ENCODE measurements at regions not wholly inside any gene's neighbourhood (a gene's known extent, or its start where the extent isn't known, plus 50 kb on each side); places are given as distances from the start of the nearest gene placed in this dataset.

DNA sequence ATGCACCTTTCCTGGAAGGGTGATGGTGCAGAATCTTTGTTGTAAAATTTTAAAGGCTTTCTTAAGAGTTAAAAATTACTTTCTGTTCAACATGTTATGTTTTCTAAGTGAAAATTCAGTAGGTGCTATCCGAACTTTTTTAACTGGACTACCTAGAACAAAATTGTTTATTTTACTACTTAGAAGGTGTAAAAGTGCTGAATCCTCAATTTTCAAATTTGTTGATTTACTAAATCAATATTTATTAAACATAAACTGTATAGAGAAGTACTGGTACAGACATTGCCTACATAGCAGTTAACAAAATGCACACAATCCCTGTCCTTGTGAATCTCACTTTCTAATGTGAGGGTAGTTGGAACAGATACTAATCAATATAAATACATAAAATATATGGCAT lies 277.5 kb downstream of the CTH start:
- Histone ChIP-seq H3K9me3 (ENCODE audit: low read length) (no peaks in the 10 kb centered on the region), H3K79me2 (ENCODE audit: insufficient read depth, low read length) (no peaks in the 10 kb centered on the region), H4K20me1 (ENCODE audit: insufficient read depth, low read length) (no peaks in the 10 kb centered on the region), H3K36me3 (replicated peaks in 1 of 2; ENCODE audit: control insufficient read depth in 1 of 2, insufficient read depth in 2 of 2, low read length in 2 of 2) (no peaks in the 10 kb centered on the region), H3K27me3 (ENCODE audit: control insufficient read depth in 1 of 2, insufficient read depth in 2 of 2, low read length in 2 of 2) (no peaks in the 10 kb centered on the region), H3K4me2 (ENCODE audit: low read depth, low read length) (no peak overlapping the region), H3K4me3 (replicated peaks in 1 of 3; ENCODE audit: insufficient read depth in 1 of 3, low read depth in 2 of 3, low read length in 3 of 3) (no peak overlapping the region), H3K27ac (ENCODE audit: extremely low read length, insufficient read depth, low read length) (no peak overlapping the region), H3K9ac (ENCODE audit: insufficient read depth, low read depth, low read length) (no peak overlapping the region), H3K4me1 (ENCODE audit: insufficient read depth, low read length) (no peaks in the 10 kb centered on the region), H2AFZ (ENCODE audit: low read length) (no peak overlapping the region)
- FAIRE-seq (no peak), DNase-seq (ENCODE audit: low spot score) (no peak), ATAC-seq (no peak)
- BruUV-seq (replicated peaks), result no TSS peak
- CTCF ChIA-PET (ENCODE audit: low intra/inter-chr PET ratio, low total read pairs), result no interaction called here
- POLR2A ChIA-PET, result no interaction called here
- in situ Hi-C loops (cut with HindIII; ENCODE audit: extremely low pct_ligation_motif_present, low pct_unique_long_range_greater_than_20kb) (loop anchor here (5.0 kb wide), 1 partner anchor 359 kb away; the partner anchor contains the start of gene PTGER3), intact Hi-C loops (cut with micrococcal nuclease; ENCODE audit: unreplicated experiment) (no loop called here)
- 6% methylated on average over 1 of the region's 1 CpG for WGBS (ENCODE audit: low lambda C conversion rate)
- no peak for TF ChIP-seq MED13 (CRISPR knock-in tag; IDR thresholded peaks at IDR 0.05)
- TF ChIP-seq MAFF (IDR thresholded peaks at IDR 0.05; ENCODE audit: low read depth, low read length), result peak; percentile 62
- TF ChIP-seq, protein P1, sequence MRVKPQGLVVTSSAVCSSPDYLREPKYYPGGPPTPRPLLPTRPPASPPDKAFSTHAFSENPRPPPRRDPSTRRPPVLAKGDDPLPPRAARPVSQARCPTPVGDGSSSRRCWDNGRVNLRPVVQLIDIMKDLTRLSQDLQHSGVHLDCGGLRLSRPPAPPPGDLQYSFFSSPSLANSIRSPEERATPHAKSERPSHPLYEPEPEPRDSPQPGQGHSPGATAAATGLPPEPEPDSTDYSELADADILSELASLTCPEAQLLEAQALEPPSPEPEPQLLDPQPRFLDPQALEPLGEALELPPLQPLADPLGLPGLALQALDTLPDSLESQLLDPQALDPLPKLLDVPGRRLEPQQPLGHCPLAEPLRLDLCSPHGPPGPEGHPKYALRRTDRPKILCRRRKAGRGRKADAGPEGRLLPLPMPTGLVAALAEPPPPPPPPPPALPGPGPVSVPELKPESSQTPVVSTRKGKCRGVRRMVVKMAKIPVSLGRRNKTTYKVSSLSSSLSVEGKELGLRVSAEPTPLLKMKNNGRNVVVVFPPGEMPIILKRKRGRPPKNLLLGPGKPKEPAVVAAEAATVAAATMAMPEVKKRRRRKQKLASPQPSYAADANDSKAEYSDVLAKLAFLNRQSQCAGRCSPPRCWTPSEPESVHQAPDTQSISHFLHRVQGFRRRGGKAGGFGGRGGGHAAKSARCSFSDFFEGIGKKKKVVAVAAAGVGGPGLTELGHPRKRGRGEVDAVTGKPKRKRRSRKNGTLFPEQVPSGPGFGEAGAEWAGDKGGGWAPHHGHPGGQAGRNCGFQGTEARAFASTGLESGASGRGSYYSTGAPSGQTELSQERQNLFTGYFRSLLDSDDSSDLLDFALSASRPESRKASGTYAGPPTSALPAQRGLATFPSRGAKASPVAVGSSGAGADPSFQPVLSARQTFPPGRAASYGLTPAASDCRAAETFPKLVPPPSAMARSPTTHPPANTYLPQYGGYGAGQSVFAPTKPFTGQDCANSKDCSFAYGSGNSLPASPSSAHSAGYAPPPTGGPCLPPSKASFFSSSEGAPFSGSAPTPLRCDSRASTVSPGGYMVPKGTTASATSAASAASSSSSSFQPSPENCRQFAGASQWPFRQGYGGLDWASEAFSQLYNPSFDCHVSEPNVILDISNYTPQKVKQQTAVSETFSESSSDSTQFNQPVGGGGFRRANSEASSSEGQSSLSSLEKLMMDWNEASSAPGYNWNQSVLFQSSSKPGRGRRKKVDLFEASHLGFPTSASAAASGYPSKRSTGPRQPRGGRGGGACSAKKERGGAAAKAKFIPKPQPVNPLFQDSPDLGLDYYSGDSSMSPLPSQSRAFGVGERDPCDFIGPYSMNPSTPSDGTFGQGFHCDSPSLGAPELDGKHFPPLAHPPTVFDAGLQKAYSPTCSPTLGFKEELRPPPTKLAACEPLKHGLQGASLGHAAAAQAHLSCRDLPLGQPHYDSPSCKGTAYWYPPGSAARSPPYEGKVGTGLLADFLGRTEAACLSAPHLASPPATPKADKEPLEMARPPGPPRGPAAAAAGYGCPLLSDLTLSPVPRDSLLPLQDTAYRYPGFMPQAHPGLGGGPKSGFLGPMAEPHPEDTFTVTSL (CRISPR knock-in tag; IDR thresholded peaks at IDR 0.05; ENCODE audit: borderline replicate concordance), result no peak
- no peak for TF ChIP-seq NFATC3 (CRISPR knock-in tag; IDR thresholded peaks at IDR 0.05)
- TF ChIP-seq ZNF354B (CRISPR knock-in tag; IDR thresholded peaks at IDR 0.05), result no peak
- TF ChIP-seq FUBP1 (CRISPR knock-in tag; IDR thresholded peaks at IDR 0.05; ENCODE audit: borderline replicate concordance), result no peak
- no peak for TF ChIP-seq RERE (CRISPR knock-in tag; IDR thresholded peaks at IDR 0.05; ENCODE audit: low read depth)
- no peak for TF ChIP-seq ZNF766 (CRISPR knock-in tag; IDR thresholded peaks at IDR 0.05; ENCODE audit: borderline replicate concordance)
- TF ChIP-seq MAFK (conservative IDR thresholded peaks at IDR 0.05 in 1 of 2, IDR thresholded peaks at IDR 0.05 in 1 of 2; ENCODE audit: low read length in 2 of 2), result peak; percentile 52 to 79; a peak in 3 of 4 replicates
- TF ChIP-seq, protein P2, sequence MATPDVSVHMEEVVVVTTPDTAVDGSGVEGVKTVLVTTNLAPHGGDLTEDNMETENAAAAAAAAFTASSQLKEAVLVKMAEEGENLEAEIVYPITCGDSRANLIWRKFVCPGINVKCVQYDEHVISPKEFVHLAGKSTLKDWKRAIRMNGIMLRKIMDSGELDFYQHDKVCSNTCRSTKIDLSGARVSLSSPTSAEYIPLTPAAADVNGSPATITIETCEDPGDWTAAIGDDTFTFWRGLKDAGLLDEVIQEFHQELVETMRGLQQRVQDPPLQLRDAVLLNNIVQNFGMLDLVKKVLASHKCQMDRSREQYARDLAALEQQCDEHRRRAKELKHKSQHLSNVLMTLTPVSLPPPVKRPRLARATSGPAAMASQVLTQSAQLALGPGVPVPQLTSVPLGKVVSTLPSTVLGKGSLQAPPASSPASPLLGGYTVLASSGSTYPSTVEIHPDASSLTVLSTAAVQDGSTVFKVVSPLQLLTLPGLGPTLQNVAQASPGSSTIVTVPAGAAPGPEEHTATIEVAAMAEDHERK (CRISPR knock-in tag; IDR thresholded peaks at IDR 0.05; ENCODE audit: low read depth), result no peak
